ENCODE measurements at regions not wholly inside any gene's neighbourhood (a gene's known extent, or its start where the extent isn't known, plus 50 kb on each side); places are given as distances from the start of the nearest gene placed in this dataset.

DNA sequence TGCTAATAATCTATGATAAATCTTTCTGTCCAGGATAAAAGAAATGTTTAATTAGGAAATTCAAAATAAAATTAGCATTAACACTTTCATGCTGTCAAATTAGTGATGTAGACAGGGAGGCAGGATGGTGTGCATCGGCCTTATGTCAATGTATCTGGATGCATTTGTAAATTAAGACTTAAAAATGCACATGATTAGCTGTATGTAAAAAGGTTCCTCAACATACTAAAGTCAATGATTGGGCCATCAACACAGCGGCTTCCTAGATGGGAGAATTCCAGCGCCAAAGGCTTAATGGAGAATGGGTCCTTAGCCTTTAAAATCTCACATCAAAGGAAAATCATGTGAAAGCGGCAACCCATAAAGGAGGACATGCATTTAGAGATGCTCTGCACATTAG is 77.5 kb upstream of the ZEB2 start:
- BruUV-seq (replicated peaks): no TSS peak
- H3K9me3 ChIP-seq (ENCODE audit: control insufficient read depth, insufficient read depth, low read depth, low read length): no peaks in the 10 kb centered on the region
- intact Hi-C loops (cut with micrococcal nuclease; ENCODE audit: unreplicated experiment) (no loop called here), in situ Hi-C loops (cut with HindIII; ENCODE audit: low pct_unique_long_range_greater_than_20kb, low sequenced_read_pairs) (no loop called here)
- peaks cover 5% of the 10 kb centered on the region; the same call in 1 of the 2 replicates for H3K4me1 ChIP-seq (ENCODE audit: control insufficient read depth, insufficient read depth, low read length)
- TF ChIP-seq TCF7L2 (IDR thresholded peaks at IDR 0.05; ENCODE audit: low read depth, low read length) (no peak), POLR2AphosphoS5 (IDR thresholded peaks at IDR 0.05; ENCODE audit: low read depth, low read length) (no peak), REST (IDR thresholded peaks at IDR 0.05; ENCODE audit: insufficient read depth in 1 of 2, low read depth in 2 of 2, low read length in 1 of 2) (no peak), SIN3A (IDR thresholded peaks at IDR 0.05; ENCODE audit: borderline replicate concordance, insufficient read depth, low read depth, low read length) (no peak)
- TF ChIP-seq, protein P1, sequence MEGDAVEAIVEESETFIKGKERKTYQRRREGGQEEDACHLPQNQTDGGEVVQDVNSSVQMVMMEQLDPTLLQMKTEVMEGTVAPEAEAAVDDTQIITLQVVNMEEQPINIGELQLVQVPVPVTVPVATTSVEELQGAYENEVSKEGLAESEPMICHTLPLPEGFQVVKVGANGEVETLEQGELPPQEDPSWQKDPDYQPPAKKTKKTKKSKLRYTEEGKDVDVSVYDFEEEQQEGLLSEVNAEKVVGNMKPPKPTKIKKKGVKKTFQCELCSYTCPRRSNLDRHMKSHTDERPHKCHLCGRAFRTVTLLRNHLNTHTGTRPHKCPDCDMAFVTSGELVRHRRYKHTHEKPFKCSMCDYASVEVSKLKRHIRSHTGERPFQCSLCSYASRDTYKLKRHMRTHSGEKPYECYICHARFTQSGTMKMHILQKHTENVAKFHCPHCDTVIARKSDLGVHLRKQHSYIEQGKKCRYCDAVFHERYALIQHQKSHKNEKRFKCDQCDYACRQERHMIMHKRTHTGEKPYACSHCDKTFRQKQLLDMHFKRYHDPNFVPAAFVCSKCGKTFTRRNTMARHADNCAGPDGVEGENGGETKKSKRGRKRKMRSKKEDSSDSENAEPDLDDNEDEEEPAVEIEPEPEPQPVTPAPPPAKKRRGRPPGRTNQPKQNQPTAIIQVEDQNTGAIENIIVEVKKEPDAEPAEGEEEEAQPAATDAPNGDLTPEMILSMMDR (IDR thresholded peaks at IDR 0.05): no peak
- no peaks in the 10 kb centered on the region for H3K36me3 ChIP-seq (ENCODE audit: control insufficient read depth, insufficient read depth, low read length)
- DNase-seq (ENCODE audit: low read depth, low spot score): no peak
- H3K27me3 ChIP-seq (ENCODE audit: control insufficient read depth, insufficient read depth, low read length): no peaks in the 10 kb centered on the region
- H3K27ac ChIP-seq (ENCODE audit: low read length): no peak overlapping the region
- ATAC-seq: no peak
- H3K4me3 ChIP-seq (ENCODE audit: low read depth in 2 of 2, low read length in 2 of 2): no peak overlapping the region
- ChIA-PET POLR2A (no interaction called here), CTCF (no interaction called here)

GRCh38 chr2:144596073-144596871 is 76.4 kb upstream of the ZEB2 start:
- H3K9me3 ChIP-seq (ENCODE audit: control insufficient read depth, insufficient read depth, low read depth, low read length): no peaks in the 10 kb centered on the region
- H3K27me3 ChIP-seq (ENCODE audit: control insufficient read depth, insufficient read depth, low read length): no peaks in the 10 kb centered on the region
- in situ Hi-C loops (cut with HindIII; ENCODE audit: low pct_unique_long_range_greater_than_20kb, low sequenced_read_pairs): no loop called here
- no peaks in the 10 kb centered on the region for H3K36me3 ChIP-seq (ENCODE audit: control insufficient read depth, insufficient read depth, low read length)
- intact Hi-C loops (cut with micrococcal nuclease; ENCODE audit: unreplicated experiment): no loop called here
- ATAC-seq (peak; percentile 97), DNase-seq (ENCODE audit: low read depth, low spot score) (peak; percentile 20)
- ChIA-PET CTCF (no interaction called here), POLR2A (no interaction called here)
- BruUV-seq (replicated peaks): no TSS peak
- peak overlapping the region in 1 of 2 experiments; percentile 28; a peak in 1 of 4 replicates for H3K4me3 ChIP-seq (ENCODE audit: low read depth in 2 of 2, low read length in 2 of 2)
- TF ChIP-seq SIN3A (IDR thresholded peaks at IDR 0.05; ENCODE audit: borderline replicate concordance, insufficient read depth, low read depth, low read length) (no peak), TCF7L2 (IDR thresholded peaks at IDR 0.05; ENCODE audit: low read depth, low read length) (no peak), REST (IDR thresholded peaks at IDR 0.05; ENCODE audit: insufficient read depth in 1 of 2, low read depth in 2 of 2, low read length in 1 of 2) (no peak), POLR2AphosphoS5 (IDR thresholded peaks at IDR 0.05; ENCODE audit: low read depth, low read length) (no peak)
- TF ChIP-seq, protein P1 (IDR thresholded peaks at IDR 0.05): no peak
- H3K4me1 ChIP-seq (ENCODE audit: control insufficient read depth, insufficient read depth, low read length): peaks cover 5% of the 10 kb centered on the region; the same call in 1 of the 2 replicates
- H3K27ac ChIP-seq (ENCODE audit: low read length): no peak overlapping the region
